ENCODE measurements at regions not wholly inside any gene's neighbourhood (a gene's known extent, or its start where the extent isn't known, plus 50 kb on each side); places are given as distances from the start of the nearest gene placed in this dataset.

DNA sequence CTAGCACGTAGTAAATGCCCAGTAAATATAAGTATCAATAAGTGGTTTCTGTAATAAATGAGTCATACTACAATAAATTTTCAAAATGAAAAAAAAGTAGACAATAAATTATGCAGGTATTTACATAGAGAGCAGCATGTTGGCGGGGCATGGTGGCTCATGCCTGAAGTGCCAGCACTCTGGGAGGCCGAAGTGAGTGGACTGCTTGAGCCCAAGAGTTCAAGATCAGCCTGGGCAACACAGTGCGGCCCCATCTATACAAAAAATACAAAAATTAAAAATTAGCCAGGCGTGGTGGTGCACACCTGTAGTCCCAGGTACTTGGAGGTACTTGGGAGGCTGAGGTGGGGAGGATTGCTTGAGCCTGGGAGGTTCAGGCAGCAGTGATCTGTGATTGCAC, 509.3 kb upstream of the KLF6 start (continued):
- TF ChIP-seq SP1 (IDR thresholded peaks at IDR 0.05) (no peak), TAF1 (conservative IDR thresholded peaks at IDR 0.05) (no peak), CTCF (IDR thresholded peaks at IDR 0.05; ENCODE audit: low read depth, low read length, missing input control) (no peak), JUND (IDR thresholded peaks at IDR 0.05) (no peak), HNF4G (IDR thresholded peaks at IDR 0.05) (no peak), FOXA1 (IDR thresholded peaks at IDR 0.05) (no peak), YY1 (IDR thresholded peaks at IDR 0.05) (no peak)
- TF ChIP-seq, protein P1, sequence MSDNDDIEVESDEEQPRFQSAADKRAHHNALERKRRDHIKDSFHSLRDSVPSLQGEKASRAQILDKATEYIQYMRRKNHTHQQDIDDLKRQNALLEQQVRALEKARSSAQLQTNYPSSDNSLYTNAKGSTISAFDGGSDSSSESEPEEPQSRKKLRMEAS (IDR thresholded peaks at IDR 0.05) = no peak

GRCh38 chr10:4291990-4292389, 507.0 kb upstream of the KLF6 start:
- DNase-seq (ENCODE audit: low spot score) = no peak
- H3K4me1 ChIP-seq (ENCODE audit: control insufficient read depth in 4 of 4, insufficient read depth in 4 of 4, low read length in 3 of 4) = no peaks in the 10 kb centered on the region
- H3K9ac ChIP-seq (ENCODE audit: low read depth in 1 of 2, low read length in 2 of 2) = no peak overlapping the region
- no peaks in the 10 kb centered on the region for H3K36me3 ChIP-seq (ENCODE audit: control insufficient read depth in 4 of 4, insufficient read depth in 3 of 4, low read depth in 1 of 4, low read length in 3 of 4)
- no peak for TF ChIP-seq HNF4G (IDR thresholded peaks at IDR 0.05)
- TF ChIP-seq FOXA1 (IDR thresholded peaks at IDR 0.05) = no peak
- TF ChIP-seq TAF1 (conservative IDR thresholded peaks at IDR 0.05) = no peak
- no peak for TF ChIP-seq RAD21 (IDR thresholded peaks at IDR 0.05)
- no peak for TF ChIP-seq NR2F2 (IDR thresholded peaks at IDR 0.05)
- TF ChIP-seq JUND (IDR thresholded peaks at IDR 0.05) = no peak
- no peak for TF ChIP-seq RXRA (IDR thresholded peaks at IDR 0.05)
- TF ChIP-seq EGR1 (IDR thresholded peaks at IDR 0.05; ENCODE audit: low read depth in 2 of 2) = no peak
- TF ChIP-seq, protein P2, sequence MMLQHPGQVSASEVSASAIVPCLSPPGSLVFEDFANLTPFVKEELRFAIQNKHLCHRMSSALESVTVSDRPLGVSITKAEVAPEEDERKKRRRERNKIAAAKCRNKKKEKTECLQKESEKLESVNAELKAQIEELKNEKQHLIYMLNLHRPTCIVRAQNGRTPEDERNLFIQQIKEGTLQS (IDR thresholded peaks at IDR 0.05) = no peak
- TF ChIP-seq GABPA (IDR thresholded peaks at IDR 0.05 in 1 of 2, conservative IDR thresholded peaks at IDR 0.05 in 1 of 2) = no peak
- no peak for TF ChIP-seq CTCF (IDR thresholded peaks at IDR 0.05; ENCODE audit: low read depth, low read length, missing input control)
- TF ChIP-seq, protein P3, sequence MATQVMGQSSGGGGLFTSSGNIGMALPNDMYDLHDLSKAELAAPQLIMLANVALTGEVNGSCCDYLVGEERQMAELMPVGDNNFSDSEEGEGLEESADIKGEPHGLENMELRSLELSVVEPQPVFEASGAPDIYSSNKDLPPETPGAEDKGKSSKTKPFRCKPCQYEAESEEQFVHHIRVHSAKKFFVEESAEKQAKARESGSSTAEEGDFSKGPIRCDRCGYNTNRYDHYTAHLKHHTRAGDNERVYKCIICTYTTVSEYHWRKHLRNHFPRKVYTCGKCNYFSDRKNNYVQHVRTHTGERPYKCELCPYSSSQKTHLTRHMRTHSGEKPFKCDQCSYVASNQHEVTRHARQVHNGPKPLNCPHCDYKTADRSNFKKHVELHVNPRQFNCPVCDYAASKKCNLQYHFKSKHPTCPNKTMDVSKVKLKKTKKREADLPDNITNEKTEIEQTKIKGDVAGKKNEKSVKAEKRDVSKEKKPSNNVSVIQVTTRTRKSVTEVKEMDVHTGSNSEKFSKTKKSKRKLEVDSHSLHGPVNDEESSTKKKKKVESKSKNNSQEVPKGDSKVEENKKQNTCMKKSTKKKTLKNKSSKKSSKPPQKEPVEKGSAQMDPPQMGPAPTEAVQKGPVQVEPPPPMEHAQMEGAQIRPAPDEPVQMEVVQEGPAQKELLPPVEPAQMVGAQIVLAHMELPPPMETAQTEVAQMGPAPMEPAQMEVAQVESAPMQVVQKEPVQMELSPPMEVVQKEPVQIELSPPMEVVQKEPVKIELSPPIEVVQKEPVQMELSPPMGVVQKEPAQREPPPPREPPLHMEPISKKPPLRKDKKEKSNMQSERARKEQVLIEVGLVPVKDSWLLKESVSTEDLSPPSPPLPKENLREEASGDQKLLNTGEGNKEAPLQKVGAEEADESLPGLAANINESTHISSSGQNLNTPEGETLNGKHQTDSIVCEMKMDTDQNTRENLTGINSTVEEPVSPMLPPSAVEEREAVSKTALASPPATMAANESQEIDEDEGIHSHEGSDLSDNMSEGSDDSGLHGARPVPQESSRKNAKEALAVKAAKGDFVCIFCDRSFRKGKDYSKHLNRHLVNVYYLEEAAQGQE (IDR thresholded peaks at IDR 0.05) = no peak
- no peak for TF ChIP-seq YY1 (IDR thresholded peaks at IDR 0.05)
- no peak for TF ChIP-seq ZBTB33 (IDR thresholded peaks at IDR 0.05)
- TF ChIP-seq HNF4A (conservative IDR thresholded peaks at IDR 0.05) = no peak
- no peak overlapping the region for H3K27ac ChIP-seq (ENCODE audit: low read depth in 1 of 2, low read length in 2 of 2)
- no peaks in the 10 kb centered on the region for H3K27me3 ChIP-seq (ENCODE audit: control insufficient read depth in 4 of 4, insufficient read depth in 4 of 4, low read length in 3 of 4)
- no peaks in the 10 kb centered on the region for H3K9me3 ChIP-seq (ENCODE audit: control insufficient read depth in 4 of 4, low read length in 3 of 4)
- WGBS = 84% methylated on average over 6 of the region's 6 CpGs
- H3K4me3 ChIP-seq (ENCODE audit: low read depth in 1 of 3, low read length in 3 of 3) = no peak overlapping the region

All from liver (tissue), 8 donors.